ENCODE measurements at regions not wholly inside any gene's neighbourhood (a gene's known extent, or its start where the extent isn't known, plus 50 kb on each side); places are given as distances from the start of the nearest gene placed in this dataset.

GRCh38 chr5:110116539-110116938, 426.8 kb downstream of the MAN2A1 start:
- no peak overlapping the region for H3K14ac ChIP-seq (ENCODE audit: insufficient read depth, low read length)
- H3K27me3 ChIP-seq (ENCODE audit: insufficient read depth, low read length): no peaks in the 10 kb centered on the region
- no peak overlapping the region for H4K91ac ChIP-seq (ENCODE audit: insufficient read length, low read depth, low read length)
- H2BK12ac ChIP-seq (ENCODE audit: insufficient read length, low read depth, low read length): no peak overlapping the region
- Mint-ChIP-seq H3K27ac (no peak overlapping the region), H3K9me3 (peaks cover 16 to 19% of the 10 kb centered on the region in 2 experiments), H3K27me3 (ENCODE audit: low read depth) (no peaks in the 10 kb centered on the region), H3K36me3 (ENCODE audit: insufficient read depth in 1 of 3, low read depth in 3 of 3) (peaks cover 0 to 9% (median 0%) of the 10 kb centered on the region in 3 experiments; a peak in 2 of 7 replicates), H3K4me1 (no peaks in the 10 kb centered on the region), H3K4me3 (no peak overlapping the region)
- H2BK5ac ChIP-seq (ENCODE audit: insufficient read length, low read length): no peak overlapping the region
- no peak overlapping the region for H2AK5ac ChIP-seq (ENCODE audit: insufficient read length, low read length)
- DNase-seq: no peak
- H3K9me3 ChIP-seq (ENCODE audit: control insufficient read depth, low read depth, low read length): no peaks in the 10 kb centered on the region
- H3K4ac ChIP-seq (ENCODE audit: low read depth, low read length): no peak overlapping the region
- no peaks in the 10 kb centered on the region for H3K23me2 ChIP-seq (ENCODE audit: insufficient read length, low read depth, low read length, poor library complexity, severe bottlenecking)
- no peak overlapping the region for H4K5ac ChIP-seq (ENCODE audit: insufficient read length, low read depth, low read length)
- no peaks in the 10 kb centered on the region for H3K79me1 ChIP-seq (ENCODE audit: insufficient read depth, low read depth, low read length, poor library complexity, severe bottlenecking)
- no peak for TF ChIP-seq CTCF (conservative IDR thresholded peaks at IDR 0.05)
- WGBS (ENCODE audit: extremely low coverage, insufficient read length, low lambda C conversion rate): no CpG with 5 or more reads among the region's 1 CpG
- H3K9ac ChIP-seq (ENCODE audit: extremely low read depth, insufficient read length, low read length): no peak overlapping the region
- no peaks in the 10 kb centered on the region for H3K4me1 ChIP-seq (ENCODE audit: insufficient read depth, low read length)
- no peaks in the 10 kb centered on the region for H4K20me1 ChIP-seq (ENCODE audit: control insufficient read depth, insufficient read depth, insufficient read length)
- no peak overlapping the region for H2BK15ac ChIP-seq (ENCODE audit: low read depth, low read length)
- no peak overlapping the region for H2AFZ ChIP-seq (ENCODE audit: low read length)
- H3K4me2 ChIP-seq (ENCODE audit: insufficient read depth, insufficient read length, low read length): no peak overlapping the region
- H2BK20ac ChIP-seq (ENCODE audit: low read depth, low read length, poor library complexity, severe bottlenecking): no peak overlapping the region
- H3K56ac ChIP-seq (ENCODE audit: insufficient read length, low read depth, low read length): no peak overlapping the region
- H3K79me2 ChIP-seq (ENCODE audit: insufficient read depth, low read length): no peaks in the 10 kb centered on the region
- no peak overlapping the region for H3K27ac ChIP-seq (ENCODE audit: insufficient read length, low read depth, low read length)
- no peak overlapping the region for H3K23ac ChIP-seq (ENCODE audit: insufficient read length, low read depth, low read length)
- H3T11ph ChIP-seq (ENCODE audit: low read length): no peak overlapping the region
- no peak overlapping the region for H2BK120ac ChIP-seq (ENCODE audit: low read depth, low read length, poor library complexity, severe bottlenecking)
- no peak overlapping the region for H3K18ac ChIP-seq (ENCODE audit: insufficient read length, low read depth, low read length)
- H4K8ac ChIP-seq (replicated peaks; ENCODE audit: insufficient read length, low read depth, low read length): no peak overlapping the region

Data from H9 (cell line).